Thymus (tissue), 11 donors: ENCODE measurements at regions not wholly inside any gene's neighbourhood (a gene's known extent, or its start where the extent isn't known, plus 50 kb on each side); places are given as distances from the start of the nearest gene placed in this dataset.

ENCODE experiments used
- DNase-seq, 9 donors: peaks; one replicate each; pipeline ENCODE4 v3.0.0-alpha.2; 2013; ENCODE audit warnings: low spot score in 9 of 9, low read depth in 6 of 9, missing footprints in 1 of 9
- H3K27ac ChIP-seq, 2 donors: one replicate each; pipeline ENCODE4 v1.5.1; 2013; ENCODE audit warnings: control low read depth in 1 of 2, low read depth in 1 of 2, low read length in 1 of 2, mild to moderate bottlenecking in 1 of 2, moderate library complexity in 1 of 2
- H3K27me3 ChIP-seq, 2 donors: one replicate each; pipeline ENCODE4 v1.5.1; 2013; ENCODE audit warnings: low read length in 1 of 2; ENCODE audit not compliant: control insufficient read depth in 2 of 2, insufficient read depth in 1 of 2
- H3K36me3 ChIP-seq, 2 donors: one replicate each; pipeline ENCODE4 v1.5.1; 2013; ENCODE audit warnings: low read length in 1 of 2, mild to moderate bottlenecking in 1 of 2, moderate library complexity in 1 of 2; ENCODE audit not compliant: control insufficient read depth in 2 of 2, insufficient read depth in 2 of 2
- H3K4me1 ChIP-seq, 2 donors: one replicate each; pipeline ENCODE4 v1.5.1; 2013; ENCODE audit warnings: low read length in 2 of 2; ENCODE audit not compliant: control insufficient read depth in 2 of 2, insufficient read depth in 2 of 2
- H3K4me3 ChIP-seq, 2 donors: one replicate each; pipeline ENCODE4 v1.5.1; 2013; ENCODE audit warnings: low read length in 2 of 2, control low read depth in 1 of 2, mild to moderate bottlenecking in 1 of 2
- H3K9me3 ChIP-seq, 2 donors: one replicate each; pipeline ENCODE4 v1.5.1; 2013; ENCODE audit warnings: low read length in 1 of 2, mild to moderate bottlenecking in 1 of 2; ENCODE audit not compliant: control insufficient read depth in 2 of 2, insufficient read depth in 1 of 2
- WGBS: extraction: QIAGEN DNeasy Blood & Tissue Kit; methylation state at CpG from one replicate; pipeline ENCODE4 v1.1.7; 2013; 5-methylcytosine and 5-hydroxymethylcytosine counted together
- donor health status: healthy.

DNA sequence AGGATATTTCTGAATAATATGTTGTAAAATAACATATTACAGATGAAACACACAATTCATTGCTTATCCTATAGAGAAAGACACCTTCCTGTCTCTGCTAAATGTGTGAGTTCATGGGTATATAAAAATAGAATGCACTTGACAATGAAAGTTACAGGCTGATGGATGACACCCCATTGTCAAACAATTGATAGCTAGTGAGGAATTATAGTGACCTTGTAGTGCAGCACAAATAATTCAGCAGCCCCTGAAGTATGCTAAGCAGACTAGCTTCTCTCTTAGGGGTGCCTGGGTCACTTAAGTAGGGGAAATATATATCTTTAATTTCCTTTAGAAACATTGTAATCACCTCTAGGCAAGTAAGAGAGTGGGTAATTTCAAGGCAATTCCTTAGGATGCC lies 826.2 kb downstream of the CDH8 start:
- H3K36me3 ChIP-seq = no peaks in the 10 kb centered on the region
- no peak overlapping the region for H3K27ac ChIP-seq
- H3K4me1 ChIP-seq = no peaks in the 10 kb centered on the region
- peaks cover 0 to 3% of the 10 kb centered on the region in 2 donors for H3K9me3 ChIP-seq
- DNase-seq = no peak
- H3K27me3 ChIP-seq = no peaks in the 10 kb centered on the region
- no peak overlapping the region for H3K4me3 ChIP-seq

GRCh38 chr16:61195006-61195405 lies 841.2 kb downstream of the CDH8 start:
- DNase-seq = no peak
- Histone ChIP-seq H3K27me3 (no peaks in the 10 kb centered on the region), H3K27ac (no peak overlapping the region), H3K4me1 (no peaks in the 10 kb centered on the region), H3K4me3 (no peak overlapping the region), H3K36me3 (no peaks in the 10 kb centered on the region), H3K9me3 (no peaks in the 10 kb centered on the region)

DNA sequence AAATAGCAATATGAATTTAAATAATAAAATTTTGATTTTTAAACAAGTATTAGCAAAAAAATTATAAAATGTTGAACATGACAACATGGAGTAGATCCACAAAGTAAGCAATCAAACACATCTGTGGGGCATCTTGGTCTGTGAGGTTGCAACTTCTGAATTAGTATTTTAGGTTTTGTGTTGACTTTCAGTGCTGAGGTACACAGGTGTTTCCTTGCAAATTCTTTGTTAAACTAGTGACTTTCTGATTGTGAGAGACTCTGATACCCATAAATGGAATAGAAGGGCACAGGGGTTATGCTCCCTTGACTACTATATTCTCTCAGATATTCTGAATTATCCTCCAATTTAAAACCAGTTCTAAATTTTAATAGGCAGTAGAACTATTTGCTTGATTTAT lies 841.7 kb downstream of the CDH8 start:
- Histone ChIP-seq H3K27me3 (no peaks in the 10 kb centered on the region), H3K27ac (no peak overlapping the region), H3K9me3 (no peaks in the 10 kb centered on the region), H3K4me1 (no peaks in the 10 kb centered on the region), H3K36me3 (no peaks in the 10 kb centered on the region), H3K4me3 (no peak overlapping the region)
- DNase-seq = no peak

DNA sequence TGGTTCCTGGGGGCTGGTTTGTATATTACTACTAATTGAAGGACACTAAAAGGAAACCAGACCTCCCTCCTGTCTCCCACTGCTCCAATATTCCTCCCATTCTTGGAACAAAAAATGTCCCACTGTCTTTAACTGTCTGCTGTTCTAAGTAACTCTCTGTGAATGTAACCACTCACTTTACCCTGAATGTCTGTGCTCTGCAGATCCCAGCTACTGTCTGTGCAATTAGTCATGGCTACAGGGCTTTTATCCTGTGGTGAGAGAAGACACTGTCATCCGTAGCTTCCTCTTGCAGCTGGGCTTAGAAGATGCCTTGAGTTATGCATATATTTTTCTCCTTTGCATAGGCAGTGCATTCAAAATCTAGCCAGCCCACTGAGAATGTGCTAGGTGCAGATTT lies 853.8 kb downstream of the CDH8 start:
- WGBS = 82% methylated on average over 1 of the region's 1 CpG

GRCh38 chr16:61181982-61182381 lies 854.3 kb downstream of the CDH8 start:
- Histone ChIP-seq H3K9me3 (no peaks in the 10 kb centered on the region), H3K4me1 (no peaks in the 10 kb centered on the region), H3K27me3 (no peaks in the 10 kb centered on the region), H3K36me3 (no peaks in the 10 kb centered on the region), H3K4me3 (no peak overlapping the region), H3K27ac (no peak overlapping the region)
- 94% methylated on average over 2 of the region's 2 CpGs for WGBS
- DNase-seq = no peak

More for the DNA sequence above, 853.8 kb downstream of the CDH8 start:
- Histone ChIP-seq H3K36me3 (no peaks in the 10 kb centered on the region), H3K27me3 (no peaks in the 10 kb centered on the region), H3K4me3 (no peak overlapping the region), H3K9me3 (no peaks in the 10 kb centered on the region), H3K27ac (no peak overlapping the region), H3K4me1 (no peaks in the 10 kb centered on the region)
- DNase-seq = no peak

DNA sequence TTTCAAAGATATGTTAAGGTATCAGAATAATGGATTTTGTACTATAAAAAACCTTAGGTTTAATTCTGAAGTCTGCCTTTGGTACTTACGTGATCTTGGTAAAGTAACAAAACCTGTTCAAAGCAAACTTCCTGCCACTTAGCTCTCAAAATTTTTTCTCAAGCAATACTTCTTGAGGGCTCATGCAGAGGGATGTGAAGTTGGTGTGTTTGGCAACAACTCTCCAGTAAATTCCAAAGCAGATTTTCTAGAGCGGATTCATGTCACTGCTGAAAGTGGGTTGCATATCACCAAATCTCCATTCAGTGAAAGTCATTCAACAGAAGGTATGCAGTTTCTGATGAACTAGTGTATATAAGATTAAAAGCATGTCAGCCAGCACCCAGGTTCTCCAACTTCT lies 856.7 kb downstream of the CDH8 start:
- 96% methylated on average over 2 of the region's 2 CpGs for WGBS

DNA sequence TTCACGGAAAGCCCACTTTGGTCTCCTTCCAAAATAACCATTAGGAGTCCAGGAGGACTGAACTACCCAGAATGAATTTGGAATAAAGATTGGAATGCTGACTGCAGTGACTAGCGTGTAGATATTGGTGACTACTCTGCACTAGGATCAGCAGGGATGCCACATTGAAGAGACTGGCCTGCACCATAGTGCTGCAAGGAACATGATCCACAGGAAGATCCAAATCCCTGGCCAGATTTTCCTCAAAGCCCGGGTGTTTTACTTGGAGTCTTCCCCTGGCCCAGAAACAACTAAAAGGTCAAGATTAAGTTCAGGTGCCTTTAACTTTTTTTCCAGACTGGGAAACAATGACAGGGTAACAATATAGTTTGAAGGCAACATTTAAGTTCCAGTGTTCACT lies 870.4 kb downstream of the CDH8 start:
- DNase-seq = no peak
- 95% methylated on average over 3 of the region's 3 CpGs for WGBS
- no peaks in the 10 kb centered on the region for H3K27me3 ChIP-seq
- H3K4me1 ChIP-seq = no peaks in the 10 kb centered on the region
- no peak overlapping the region for H3K4me3 ChIP-seq
- H3K36me3 ChIP-seq = no peaks in the 10 kb centered on the region
- no peaks in the 10 kb centered on the region for H3K9me3 ChIP-seq
- H3K27ac ChIP-seq = no peak overlapping the region

More for the DNA sequence above, 856.7 kb downstream of the CDH8 start:
- H3K4me1 ChIP-seq = no peaks in the 10 kb centered on the region
- no peaks in the 10 kb centered on the region for H3K9me3 ChIP-seq
- no peaks in the 10 kb centered on the region for H3K27me3 ChIP-seq
- DNase-seq = no peak
- H3K4me3 ChIP-seq = no peak overlapping the region
- H3K27ac ChIP-seq = no peak overlapping the region
- no peaks in the 10 kb centered on the region for H3K36me3 ChIP-seq

DNA sequence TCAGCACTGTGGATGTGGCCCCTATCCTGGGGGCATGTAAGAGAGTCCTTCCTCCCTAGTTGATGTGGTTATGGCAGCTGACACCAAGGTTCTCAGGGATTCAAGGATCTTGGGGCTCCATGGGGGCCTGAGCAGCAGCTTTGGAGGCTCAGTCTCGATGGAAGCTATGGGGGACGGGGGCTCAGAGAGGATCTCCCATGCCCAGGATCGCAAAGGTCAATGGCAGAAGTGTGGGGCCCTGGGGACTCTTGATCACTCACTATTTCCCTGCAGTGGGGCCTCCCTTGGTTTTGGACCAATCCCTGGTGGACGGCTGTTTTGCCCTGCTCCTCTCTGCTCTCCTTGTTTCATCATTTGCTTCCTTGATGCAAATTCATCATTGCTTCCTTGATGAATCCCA lies 885.9 kb downstream of the CDH8 start:
- Histone ChIP-seq H3K27ac (no peak overlapping the region), H3K36me3 (no peaks in the 10 kb centered on the region), H3K4me3 (no peak overlapping the region), H3K27me3 (no peaks in the 10 kb centered on the region), H3K9me3 (peaks cover 0 to 12% of the 10 kb centered on the region in 2 donors), H3K4me1 (no peaks in the 10 kb centered on the region)
- 96% methylated on average over 4 of the region's 4 CpGs for WGBS
- no peak for DNase-seq

DNA sequence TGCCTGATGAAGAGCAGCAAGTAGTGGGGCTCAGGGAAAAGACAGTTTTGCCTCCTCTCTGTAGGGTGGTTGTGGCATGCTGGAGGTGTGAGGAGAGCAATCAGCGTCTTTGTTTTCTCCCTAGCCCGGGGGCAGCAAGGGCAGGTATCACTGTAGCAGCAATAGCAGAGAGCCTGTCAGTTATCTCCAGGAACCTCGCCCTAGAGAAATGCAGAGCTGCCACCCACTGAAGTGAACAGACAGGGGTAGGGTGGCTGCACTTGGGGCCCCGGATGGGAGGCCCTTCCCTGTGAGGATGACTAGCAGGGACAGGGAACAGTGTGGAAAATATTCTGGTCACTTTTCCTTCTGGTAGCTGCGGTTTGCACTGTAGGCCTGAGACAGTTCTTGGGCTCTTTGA lies 886.5 kb downstream of the CDH8 start:
- H3K36me3 ChIP-seq = no peaks in the 10 kb centered on the region
- no peaks in the 10 kb centered on the region for H3K27me3 ChIP-seq

GRCh38 chr16:61148930-61149329 lies 887.3 kb downstream of the CDH8 start:
- Histone ChIP-seq H3K27me3 (no peaks in the 10 kb centered on the region), H3K4me1 (no peaks in the 10 kb centered on the region), H3K9me3 (peaks cover 0 to 12% of the 10 kb centered on the region in 2 donors), H3K4me3 (no peak overlapping the region), H3K36me3 (no peaks in the 10 kb centered on the region), H3K27ac (no peak overlapping the region)
- 84% methylated on average over 3 of the region's 3 CpGs for WGBS
- no peak for DNase-seq

More for the DNA sequence above, 886.5 kb downstream of the CDH8 start:
- H3K27ac ChIP-seq = no peak overlapping the region
- 85% methylated on average over 5 of the region's 5 CpGs for whole genome bisulfite sequencing
- no peak overlapping the region for H3K4me3 ChIP-seq
- DNase-seq = no peak
- H3K9me3 ChIP-seq = peaks cover 0 to 12% of the 10 kb centered on the region in 2 donors
- no peaks in the 10 kb centered on the region for H3K4me1 ChIP-seq
